ENCODE measurements at regions not wholly inside any gene's neighbourhood (a gene's known extent, or its start where the extent isn't known, plus 50 kb on each side); places are given as distances from the start of the nearest gene placed in this dataset.

DNA sequence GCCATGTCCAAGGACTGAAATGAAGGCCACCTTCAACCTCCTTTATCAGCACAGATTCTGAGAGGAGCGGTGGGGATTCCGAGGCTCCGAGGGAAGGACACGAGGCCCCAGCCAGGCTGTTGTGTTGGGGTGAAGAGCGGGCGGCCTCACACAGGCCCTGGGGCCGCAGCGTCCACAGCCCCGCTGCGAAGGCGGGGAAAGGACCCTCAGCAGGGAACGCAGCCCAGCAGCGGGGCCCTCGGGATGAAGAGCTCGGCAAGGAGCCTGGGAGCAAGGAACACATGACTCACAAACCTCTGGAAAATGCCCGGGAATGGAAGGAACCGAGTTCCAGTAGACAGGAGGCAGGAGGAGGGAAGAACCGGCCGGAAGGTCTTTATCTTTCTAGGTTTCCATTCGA lies 227.2 kb downstream of the BRD1 start:
- no peak for DNase-seq

DNA sequence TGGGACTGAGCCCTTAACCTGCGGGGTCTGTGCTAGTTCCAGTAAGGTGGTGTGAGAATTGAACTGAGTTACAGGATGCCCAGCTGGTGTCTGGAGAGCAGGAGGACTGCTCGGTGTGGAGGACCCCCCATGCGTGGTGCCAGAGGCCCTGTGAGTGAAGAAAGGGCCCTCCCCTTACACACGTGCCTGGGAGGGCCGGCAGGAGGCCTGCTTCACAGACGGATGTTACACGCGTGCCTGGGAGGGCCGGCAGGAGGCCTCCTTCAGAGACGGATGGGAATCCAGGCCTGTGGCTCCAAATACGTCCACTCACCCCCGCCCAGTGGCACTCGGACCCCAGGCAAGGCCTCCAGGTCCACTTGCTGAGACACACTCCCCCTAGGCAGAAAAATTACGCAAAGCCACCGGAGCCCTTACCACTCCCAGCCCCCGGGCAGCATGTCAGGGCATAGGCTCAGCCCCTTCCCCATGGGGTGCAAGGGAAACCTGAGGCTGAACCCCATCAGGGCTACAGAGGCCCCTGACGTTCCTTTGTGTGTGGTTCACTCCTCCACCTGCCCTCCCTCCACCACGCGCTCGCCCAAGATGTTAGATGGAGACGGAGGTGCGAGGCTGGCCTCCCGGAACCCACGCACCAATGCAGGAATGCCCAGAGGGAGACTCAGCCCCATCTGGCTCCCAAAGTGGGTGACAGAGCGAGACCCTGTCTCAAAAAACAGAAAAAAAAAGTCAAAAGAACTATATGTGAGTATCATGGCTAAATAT lies 227.8 kb downstream of the BRD1 start:
- no peak for DNase-seq

DNA sequence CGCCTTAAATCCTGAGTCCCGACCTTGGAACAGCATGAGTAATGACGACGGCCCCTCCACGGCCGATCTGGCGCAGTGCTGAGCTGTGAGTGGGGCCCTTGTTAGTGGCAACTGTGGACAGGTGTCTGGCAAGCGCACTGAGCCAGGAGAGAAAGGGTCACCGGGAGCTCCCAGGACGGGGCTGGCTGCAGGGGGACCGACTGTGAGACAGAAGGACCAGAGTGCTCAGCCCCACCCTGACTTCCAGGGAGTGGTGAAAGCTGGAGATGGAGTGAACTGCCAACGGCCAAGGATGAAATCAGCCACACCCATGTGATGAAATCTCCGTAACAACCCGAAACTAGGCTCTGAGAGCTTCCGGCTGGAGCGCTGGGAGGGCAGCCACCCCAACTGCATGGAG lies 228.6 kb downstream of the BRD1 start:
- DNase-seq = no peak

DNA sequence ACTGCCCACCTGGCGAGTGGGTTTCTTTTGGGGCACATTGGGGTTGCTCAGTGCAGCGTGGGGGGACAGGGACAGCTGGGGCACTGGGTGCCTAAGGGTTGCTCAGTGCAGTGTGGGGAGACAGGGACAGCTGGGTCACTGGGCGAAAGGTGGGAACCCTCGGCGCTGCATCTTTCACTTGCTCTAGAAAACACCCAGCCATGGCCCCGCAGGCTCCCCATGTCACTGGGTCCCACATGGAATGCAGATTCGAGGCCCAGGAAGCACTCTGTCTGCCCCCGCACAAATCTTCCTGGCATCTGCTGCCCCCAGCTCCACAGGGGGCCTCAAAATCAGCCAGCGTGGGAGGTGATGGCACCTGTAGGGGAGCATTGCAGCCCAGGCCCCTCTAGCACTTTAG lies 229.3 kb downstream of the BRD1 start:
- no peak for DNase-seq

DNA sequence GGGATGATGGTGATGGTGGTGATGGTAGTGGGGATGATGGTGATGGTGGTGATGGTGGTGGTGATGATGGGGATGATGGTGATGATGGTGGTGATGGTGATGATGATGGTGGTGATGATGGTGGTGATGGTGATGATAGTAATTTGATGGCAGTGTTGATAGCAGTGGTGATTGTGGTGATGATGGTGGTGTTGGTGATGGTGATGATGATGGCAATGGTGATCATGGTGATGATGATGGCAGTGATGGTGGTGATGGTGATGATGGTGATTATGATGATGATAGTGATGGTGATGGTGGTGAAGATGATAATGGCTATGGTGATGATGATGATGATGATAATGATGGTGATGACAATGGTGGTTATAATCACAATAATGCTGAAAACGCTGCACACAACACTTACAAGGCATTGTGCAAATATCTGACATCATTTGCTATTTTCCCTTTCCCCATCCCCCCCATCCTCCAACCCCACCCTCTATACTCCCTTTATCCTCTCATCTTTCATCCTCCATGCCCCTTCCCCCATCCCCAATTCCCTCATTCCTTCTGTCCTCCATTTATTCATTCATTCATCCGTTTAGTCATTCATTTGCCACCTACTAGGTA lies 230.1 kb downstream of the BRD1 start:
- DNase-seq = no peak

DNA sequence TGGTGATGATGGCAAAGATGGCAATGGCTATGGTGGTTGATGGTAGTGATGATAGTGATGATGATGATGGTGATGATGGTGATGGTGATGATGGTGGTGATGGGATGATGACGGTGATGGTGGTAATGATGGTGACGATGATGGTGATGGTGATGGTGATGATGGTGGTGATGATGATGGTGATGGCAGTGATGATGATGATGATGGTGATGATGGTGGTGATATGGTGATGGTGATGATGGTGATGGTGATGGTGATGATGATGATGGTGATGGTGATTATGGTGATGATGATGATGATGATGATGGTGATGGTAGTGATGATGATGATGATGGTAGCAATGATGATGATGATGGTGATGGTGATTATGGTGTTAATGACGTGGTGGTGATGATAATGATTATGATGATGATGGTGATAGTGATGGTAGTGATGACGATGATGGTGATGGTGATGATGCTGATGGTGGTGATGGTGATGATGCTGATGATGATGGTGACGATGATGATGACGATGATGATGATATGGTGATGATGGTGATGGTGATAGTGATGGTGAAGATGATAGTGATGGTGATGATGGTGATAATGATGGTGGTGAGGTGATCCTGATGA lies 232.1 kb downstream of the BRD1 start:
- DNase-seq = no peak

DNA sequence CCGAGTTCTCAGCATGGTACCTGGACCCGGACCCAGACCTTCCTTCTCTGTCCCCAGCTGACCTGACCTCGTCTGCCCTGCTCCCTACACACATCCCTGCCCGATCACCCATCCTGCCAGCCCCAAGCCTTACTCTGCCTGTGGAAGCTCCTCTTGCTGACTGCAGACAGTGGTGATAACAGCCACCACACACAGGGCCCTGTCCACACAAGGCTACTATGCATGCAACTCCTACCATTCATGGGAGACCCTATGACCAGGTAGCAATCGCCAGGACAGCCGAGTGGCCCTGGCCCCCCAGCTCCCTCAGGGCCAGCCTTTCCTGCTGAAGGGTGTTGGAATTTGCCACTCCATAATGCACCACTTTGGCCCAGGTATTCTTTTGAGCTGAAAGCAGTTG lies 233.6 kb downstream of the BRD1 start:
- DNase-seq = no peak

DNA sequence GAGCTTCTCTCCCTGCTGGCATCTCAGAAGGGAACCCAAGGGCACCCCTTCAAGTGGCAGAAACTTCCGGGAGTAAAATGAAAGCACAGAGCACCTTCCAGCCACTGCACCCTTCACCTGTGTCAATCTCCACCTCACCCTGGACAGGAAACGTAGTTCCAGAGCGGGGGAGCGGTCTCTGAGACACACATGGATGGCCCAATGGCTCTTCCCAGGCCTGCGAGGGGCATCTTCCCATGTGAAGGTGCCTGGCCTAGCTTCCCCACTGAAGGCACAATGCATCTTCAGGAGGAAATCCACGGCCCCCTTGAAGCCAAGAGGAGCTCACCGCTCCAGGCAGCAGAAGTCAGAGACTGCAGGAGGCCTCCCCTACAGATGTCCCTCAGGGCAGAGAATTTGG lies 234.2 kb downstream of the BRD1 start:
- DNase-seq = no peak

DNA sequence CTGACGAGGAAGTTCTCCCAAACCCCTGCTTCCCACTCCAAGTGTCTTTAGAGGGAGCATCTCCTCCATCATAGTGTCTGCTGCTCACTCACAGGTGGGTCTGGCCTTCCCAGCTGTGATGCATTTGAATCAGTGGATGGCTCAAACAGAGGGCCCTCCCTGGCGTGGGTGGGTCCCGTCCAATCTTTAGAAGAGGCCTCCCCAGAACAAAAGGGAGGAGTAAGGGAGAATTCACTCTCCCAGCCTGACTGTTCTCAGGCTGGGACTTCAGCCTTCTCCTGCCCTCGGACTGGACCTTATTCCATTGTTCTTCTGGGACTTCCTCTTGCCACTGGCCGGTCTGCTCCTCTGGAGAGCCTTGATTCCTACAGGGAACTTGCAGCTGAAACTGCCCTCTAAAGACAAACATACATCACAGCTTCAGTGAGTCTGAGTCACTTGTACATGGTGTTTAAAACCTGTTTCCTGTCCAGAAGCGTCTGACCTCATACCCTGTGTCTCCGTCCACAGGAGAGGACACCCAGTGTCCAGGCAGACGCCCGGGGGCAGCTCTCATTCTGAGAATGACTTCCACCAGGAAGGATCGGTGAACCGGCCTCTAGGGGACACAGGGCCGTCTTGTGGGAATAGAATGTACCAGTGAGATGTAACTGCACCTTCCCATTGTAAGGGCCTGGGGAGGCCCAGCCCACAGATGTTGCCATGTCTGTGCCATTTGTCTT lies 234.7 kb downstream of the BRD1 start:
- DNase-seq = no peak

DNA sequence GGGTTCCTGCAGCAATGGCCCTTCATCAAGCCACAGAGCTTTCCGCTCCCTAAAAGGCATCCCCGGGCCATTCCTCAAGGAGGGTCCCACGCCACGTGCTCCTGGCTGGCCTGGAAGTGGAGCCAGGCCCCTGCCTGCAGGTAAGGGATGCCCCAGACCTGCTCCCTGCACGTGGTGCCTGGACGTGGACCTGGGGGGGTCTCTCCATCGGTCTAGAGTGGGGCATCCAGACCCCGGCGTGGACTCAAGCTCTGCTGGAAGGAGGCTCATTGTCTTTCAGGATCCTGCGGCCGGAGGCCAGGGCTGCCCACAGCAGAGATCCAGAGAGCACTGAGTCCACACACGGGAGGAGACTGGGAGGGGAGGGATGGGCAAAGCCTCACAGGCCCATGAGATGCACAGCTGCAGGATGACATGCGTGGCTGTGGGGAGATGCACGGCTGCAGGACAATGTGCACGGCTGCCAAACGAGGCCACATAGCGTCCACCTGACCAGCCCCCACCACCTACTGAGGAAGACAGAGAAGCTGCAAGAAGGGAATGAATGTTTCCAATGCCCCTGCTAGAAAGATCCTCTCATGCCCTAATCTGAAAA lies 236.7 kb downstream of the BRD1 start:
- no peak for DNase-seq

DNA sequence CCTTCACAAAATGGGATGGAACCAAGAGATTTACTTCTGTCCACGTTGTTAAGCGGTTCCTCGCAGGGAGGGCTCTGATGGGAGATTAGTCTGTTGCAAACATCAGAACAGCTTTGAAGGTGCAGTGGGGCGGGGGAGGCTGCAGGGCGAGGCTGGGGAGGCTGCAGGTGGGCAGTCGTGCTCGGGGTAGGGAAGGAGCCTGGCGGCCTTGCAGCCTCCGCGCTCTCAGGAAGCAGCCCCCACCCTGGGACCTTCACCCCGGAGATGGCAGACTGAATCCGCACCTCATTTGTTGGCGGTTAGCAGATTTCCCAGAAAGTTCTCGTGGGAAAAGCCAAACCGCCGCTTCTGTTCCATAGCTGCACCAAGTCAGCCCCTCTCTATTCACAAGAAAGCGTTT lies 237.3 kb downstream of the BRD1 start:
- DNase-seq = no peak

DNA sequence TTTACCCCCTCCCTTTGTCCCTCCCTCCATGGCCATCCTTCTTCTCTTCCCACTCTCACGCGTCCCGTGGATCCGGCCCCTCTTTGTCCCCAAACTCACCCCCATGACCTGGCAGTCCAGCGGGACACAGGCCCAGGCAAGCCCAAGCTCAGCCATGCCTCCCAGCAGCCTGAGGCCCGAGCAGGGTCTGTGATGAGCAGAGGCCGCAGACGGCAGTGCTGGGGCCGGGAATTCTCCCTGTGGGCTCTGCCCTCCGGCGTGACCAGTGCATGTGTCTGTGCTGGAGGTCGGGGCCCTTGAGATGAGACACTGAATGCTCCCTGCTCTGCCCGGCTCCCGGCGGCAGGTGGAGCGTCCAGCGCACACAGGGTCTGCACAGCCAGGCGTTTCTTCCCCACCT lies 237.9 kb downstream of the BRD1 start:
- DNase-seq = no peak

DNA sequence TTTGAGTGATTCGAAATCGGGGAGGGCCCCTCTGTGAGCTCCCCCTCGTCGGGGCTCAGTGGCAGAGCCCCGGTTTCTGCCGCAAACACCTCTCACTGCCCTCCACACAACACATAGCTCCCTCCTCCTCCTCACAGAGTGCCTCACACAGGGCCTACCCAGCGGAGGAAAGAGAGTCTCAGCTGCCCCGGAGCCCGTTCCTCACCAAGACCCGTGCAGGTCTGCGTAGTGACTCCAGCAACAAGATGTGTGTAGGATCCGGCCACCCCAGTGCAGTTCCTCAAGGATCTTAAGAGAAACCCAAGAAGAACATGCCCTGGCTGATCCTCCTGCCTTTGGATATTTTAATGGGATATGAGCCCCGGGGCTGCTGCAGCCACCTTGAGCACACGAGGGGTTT lies 238.4 kb downstream of the BRD1 start:
- no peak for DNase-seq

DNA sequence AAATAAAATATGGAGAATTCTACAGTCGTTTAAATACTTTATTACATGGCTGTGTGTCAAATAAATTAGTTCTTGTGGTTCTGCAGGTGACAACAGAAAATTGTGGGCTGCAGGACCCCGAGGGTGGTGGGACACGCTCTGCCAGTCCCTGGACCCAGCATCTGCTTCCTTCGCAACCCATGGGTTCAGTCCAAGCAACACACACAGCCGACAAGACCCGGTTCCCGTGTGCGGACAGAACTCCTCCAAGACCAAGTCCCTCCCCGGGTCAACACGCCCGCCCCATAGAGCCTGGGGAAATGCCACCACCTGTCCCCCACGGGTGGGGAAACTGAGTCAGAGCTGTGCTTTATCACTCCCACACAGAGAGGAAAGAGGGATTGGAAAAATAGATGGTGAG lies 238.9 kb downstream of the BRD1 start:
- no peak for DNase-seq

DNA sequence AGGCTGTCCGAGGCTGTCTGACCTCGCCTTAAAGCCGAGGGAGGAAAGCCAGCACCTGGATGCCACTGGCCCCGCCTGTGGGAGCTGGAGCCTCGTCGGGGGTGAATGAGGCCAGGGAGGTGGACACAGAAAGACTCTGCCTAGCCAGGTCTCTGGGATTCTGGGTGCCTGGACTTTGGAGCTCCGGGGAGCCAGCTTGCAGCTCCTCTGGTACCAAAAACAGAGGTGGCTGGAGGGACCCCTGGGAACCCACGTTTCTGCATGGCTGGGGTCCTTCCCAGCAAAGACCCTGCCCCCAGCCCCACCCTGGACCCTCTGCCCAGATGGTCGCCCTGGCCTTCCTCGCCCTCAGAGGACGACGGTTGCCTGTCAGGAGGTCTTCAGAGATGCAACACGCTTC lies 239.7 kb downstream of the BRD1 start:
- no peak for DNase-seq

DNA sequence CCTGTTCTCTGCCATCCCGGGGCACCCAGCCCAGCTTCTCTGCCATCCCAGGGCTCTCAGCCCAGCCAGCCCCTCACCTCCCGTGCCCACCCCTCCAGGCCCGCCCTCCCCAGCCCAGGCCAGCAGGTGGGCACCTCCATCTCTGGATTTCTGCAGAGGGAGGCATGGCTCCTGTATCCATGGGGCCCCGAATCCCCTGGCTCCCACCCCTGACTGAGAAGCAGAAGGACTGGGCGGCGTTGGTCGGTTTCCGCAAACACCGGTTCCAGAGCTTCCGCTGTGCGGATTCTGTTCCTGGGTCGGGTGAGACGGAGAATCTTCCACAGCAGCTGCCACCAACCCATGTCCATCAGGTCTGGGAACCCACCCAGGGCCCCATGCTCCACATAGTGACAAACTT lies 240.3 kb downstream of the BRD1 start:
- no peak for DNase-seq

DNA sequence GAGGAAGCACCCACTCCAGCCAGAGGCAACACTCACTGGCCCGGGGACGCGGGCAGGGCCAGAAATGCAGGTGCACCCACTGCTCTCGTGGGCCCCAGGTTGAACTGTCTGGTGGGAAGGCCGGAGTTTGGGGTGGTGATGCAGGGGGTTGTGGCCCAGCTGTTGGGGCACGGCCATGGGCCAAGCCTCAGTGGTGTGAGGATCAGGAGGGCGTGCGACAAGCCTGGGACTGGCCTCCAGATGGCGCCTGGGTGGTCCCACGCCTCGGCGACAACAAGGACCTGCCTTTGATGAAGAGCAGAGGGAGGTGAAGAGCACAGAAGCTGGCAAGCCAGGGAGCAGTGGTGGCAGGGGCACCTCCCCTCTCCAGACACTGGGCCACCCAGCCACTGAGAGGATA lies 240.8 kb downstream of the BRD1 start:
- no peak for DNase-seq

DNA sequence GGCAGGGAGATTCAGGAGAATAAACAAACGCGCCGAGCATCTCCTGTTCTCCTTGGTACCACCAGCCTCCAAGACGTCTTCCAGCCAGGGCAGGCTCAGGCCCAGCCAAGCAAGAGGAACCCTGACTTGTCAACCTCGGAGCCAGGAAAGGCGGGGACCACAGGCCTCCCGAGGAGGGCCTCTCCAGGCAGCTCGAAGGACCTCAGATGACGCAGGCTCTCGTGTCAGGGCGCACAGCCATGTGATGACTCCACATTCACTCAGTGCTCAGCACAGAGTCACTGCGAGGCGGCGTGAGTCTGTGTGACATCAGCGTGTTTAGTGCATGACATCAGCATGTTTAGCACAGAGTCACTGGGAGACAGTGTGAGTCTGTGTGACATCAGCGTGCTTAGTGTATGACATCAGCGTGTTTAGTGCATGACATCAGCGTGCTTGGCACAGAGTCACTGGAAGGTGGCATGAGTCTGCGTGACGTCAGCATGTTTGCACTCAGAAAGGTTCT lies 241.4 kb downstream of the BRD1 start:
- DNase-seq = no peak

DNA sequence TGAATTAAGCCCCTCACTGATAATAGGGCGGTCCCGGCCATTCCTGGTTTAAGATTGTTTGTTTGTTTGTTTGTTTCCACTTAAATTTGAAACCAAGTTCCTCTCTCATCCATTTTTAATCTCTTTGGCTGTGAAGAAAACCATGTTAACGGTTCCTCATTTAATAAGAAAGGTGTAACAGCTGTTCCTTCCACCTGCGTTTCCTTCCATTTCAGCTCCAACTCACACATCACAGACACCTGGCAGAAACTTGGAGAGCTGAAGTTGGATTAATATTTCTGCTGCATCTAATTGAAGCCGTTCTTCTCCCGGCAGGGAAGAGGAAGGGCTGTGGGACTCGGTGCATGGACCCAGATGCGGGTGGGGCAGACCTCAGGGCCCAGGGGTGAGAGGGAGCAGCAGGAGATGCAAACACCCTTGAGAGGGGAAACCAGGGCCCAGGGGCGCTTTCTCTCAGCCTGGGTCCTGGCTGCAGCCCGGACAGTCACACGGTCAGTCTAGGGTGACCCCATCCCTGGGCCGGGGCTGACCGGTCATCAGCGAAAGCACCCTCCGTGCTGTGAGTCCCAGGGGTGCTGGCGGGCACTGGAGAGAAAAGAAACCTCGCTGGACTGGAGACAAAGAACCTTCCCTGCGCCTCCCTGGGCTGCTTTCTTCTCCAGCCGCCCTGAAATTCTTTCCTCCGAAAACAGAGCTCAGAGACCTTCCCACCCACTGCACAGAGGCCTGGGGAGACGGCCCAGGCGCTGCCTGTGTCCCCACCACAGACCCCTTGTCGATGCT lies 242.0 kb downstream of the BRD1 start:
- no peak for DNase-seq

DNA sequence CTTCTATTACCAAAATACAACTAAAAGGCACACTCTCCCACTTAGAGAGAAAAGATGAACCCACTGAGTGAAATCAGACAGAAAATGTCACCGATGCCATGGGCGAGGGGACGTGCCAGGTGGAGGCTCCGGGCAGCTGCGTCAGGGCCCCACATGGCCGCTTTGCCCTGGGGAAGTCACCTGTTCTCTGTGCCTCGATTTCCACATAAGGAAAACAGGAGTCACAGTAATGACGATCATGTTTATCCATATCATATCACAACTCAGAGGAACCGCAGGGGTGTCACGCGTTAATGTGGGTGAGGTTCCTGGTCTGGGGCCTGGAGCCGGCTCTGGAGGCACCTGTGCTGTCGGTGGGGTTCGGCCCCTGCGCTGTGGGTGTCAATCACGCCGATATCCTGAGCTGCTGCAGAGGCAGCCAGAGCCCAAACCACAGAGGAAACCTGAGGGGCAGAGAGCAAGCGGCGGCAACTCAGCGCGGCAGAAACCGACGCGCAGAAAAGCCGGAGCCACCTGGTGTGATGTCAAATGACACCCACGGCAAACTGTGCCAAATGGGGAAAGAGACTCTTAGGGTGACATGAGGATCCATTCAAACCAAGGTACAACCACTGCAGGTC lies 243.7 kb downstream of the BRD1 start:
- DNase-seq = no peak

DNA sequence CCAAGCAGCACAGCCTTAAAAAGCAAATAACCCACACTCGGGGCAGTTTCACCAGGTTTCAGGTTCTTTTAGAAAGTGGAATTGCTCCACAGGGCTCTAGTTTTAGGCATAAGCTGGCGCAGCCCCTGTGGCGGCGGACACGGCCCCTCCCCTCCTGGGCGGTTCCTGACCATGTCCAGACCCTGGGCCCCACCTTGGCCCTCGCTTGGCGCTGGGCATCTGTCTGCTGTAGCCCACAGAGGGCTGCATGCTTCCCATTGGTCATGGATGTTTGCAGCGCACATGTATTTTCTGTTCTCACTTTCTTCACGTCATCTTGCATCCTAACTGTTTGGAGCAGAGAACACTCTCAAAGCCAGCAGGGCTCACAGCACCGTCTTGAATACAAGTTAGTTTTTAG lies 244.3 kb downstream of the BRD1 start:
- DNase-seq = no peak

DNA sequence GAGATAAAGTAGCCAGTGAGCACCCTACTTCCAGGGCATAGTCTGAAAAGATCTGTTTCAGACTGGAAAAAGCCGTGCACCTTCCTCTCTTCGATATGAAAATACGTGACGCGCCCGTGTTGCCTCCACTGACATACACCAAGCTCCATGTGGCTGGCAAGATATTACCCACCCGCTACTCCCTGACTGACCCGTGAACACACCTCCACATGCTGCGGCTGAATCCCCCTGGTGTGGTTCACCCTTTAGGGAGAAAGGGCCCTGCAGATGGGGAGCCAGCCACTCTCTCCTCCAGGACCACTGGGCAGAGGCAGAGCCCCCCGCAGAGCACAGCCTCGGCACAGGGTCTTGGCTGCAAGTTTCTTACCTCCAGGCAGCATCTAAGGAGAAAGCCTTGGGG lies 245.0 kb downstream of the BRD1 start:
- no peak for DNase-seq
